Body of pancreas (tissue), 4 donors: ENCODE measurements at regions not wholly inside any gene's neighbourhood (a gene's known extent, or its start where the extent isn't known, plus 50 kb on each side); places are given as distances from the start of the nearest gene placed in this dataset.

Experiments
- CTCF ChIP-seq, 7 experiments: fragments of 450-650 bp in 4 of 7; fragments of 200-600 bp in 3 of 7; sonication (generic) in 3 of 7; IDR thresholded peaks; one replicate each; pipeline ENCODE4 v1.5.1; 2016 to 2019; ENCODE audit warnings: antibody characterized with exemption in 7 of 7
- POLR2A ChIP-seq, 3 donors: fragments of 450-650 bp; IDR thresholded peaks; one replicate each; pipeline ENCODE4 v1.6.1; 2016; ENCODE audit warnings: antibody characterized with exemption in 3 of 3, mild to moderate bottlenecking in 2 of 3

- TF ChIP-seq POLR2A (IDR thresholded peaks at IDR 0.05) (no peak), CTCF (IDR thresholded peaks at IDR 0.05) (no peak)
Measured at GRCh38 chr10:10778959-10779358, 238.7 kb upstream of the CELF2 start.
